HG02642 (cell line): ENCODE measurements at regions not wholly inside any gene's neighbourhood (a gene's known extent, or its start where the extent isn't known, plus 50 kb on each side); places are given as distances from the start of the nearest gene placed in this dataset.

Experiments
- ATAC-seq: cut with Tn5 transposase; IDR thresholded peaks from one replicate; pipeline ENCODE4 v1.9.1; 2021; ENCODE audit warnings: mild to moderate bottlenecking; ENCODE audit not compliant: unreplicated experiment, poor library complexity

- ATAC-seq: no peak
These were observed 120.6 kb upstream of the MEF2C start for GRCh38 chr5:89003563-89004036.

GRCh38 chr5:88999853-89000252, 116.9 kb upstream of the MEF2C start:
- ATAC-seq: no peak

GRCh38 chr5:88997937-88998336, 115.0 kb upstream of the MEF2C start:
- no peak for ATAC-seq

- no peak for ATAC-seq
These were observed 101.1 kb upstream of the MEF2C start for GRCh38 chr5:88984040-88984439.

- ATAC-seq: no peak
These were observed 96.7 kb upstream of the MEF2C start for GRCh38 chr5:88979726-88980125.

GRCh38 chr5:88979244-88979643, 96.3 kb upstream of the MEF2C start:
- peak; percentile 74 for ATAC-seq

GRCh38 chr5:88976914-88977313, 93.9 kb upstream of the MEF2C start:
- ATAC-seq: no peak

GRCh38 chr5:88967633-88968585, 84.9 kb upstream of the MEF2C start:
- peak; percentile 80 for ATAC-seq

- ATAC-seq: no peak
These were observed 81.8 kb upstream of the MEF2C start for GRCh38 chr5:88964831-88965230.

- no peak for ATAC-seq
These were observed 74.0 kb upstream of the MEF2C start for GRCh38 chr5:88957013-88957412.

- ATAC-seq: no peak
These were observed 73.4 kb upstream of the MEF2C start for GRCh38 chr5:88956416-88956815.

- ATAC-seq: no peak
These were observed 72.4 kb upstream of the MEF2C start for GRCh38 chr5:88955403-88955802.

- no peak for ATAC-seq
These were observed 71.5 kb upstream of the MEF2C start for GRCh38 chr5:88954511-88954910.

- ATAC-seq: peak; percentile 61
These were observed 70.1 kb upstream of the MEF2C start for GRCh38 chr5:88952996-88953643.

GRCh38 chr5:88952344-88952743, 69.4 kb upstream of the MEF2C start:
- no peak for ATAC-seq

GRCh38 chr5:88951457-88951856, 68.5 kb upstream of the MEF2C start:
- ATAC-seq: no peak

- no peak for ATAC-seq
These were observed 66.0 kb upstream of the MEF2C start for GRCh38 chr5:88948746-88949600.

- ATAC-seq: no peak
These were observed 62.0 kb upstream of the MEF2C start for GRCh38 chr5:88944751-88945531.

GRCh38 chr5:88941581-88941980, 58.6 kb upstream of the MEF2C start:
- ATAC-seq: no peak

GRCh38 chr5:88940713-88941112, 57.7 kb upstream of the MEF2C start:
- peak; percentile 86 for ATAC-seq
